ENCODE measurements at regions not wholly inside any gene's neighbourhood (a gene's known extent, or its start where the extent isn't known, plus 50 kb on each side); places are given as distances from the start of the nearest gene placed in this dataset.

DNA sequence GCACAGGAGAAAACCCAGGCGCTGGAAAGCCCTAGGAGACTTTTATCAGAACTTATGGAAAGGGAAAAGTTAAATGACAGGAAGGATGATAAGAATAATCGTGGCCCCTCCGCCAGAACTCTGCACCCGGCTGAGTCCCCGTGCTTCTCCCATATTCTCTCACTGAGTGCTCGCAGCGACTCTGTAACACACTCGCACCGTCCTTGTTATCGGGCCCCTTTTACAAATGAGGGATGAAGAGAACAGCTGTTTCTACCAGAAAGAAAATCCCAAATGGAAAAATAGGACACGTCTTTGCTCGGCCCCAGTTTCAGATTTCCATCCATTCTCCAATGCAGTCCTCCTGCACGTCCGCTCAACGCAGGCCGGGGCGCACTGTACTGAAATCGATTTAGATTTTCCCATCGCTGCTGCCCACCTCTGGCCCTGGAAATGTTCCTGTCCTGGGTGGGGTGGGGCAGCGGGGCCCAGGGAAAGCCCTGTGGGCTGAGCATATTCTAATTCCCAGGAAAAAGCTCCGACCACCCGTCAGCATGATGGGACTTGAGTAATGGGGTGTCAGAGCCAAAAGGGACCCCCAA is 66.4 kb downstream of the KCNF1 start:
- peak; percentile 36 for DNase-seq
- Histone ChIP-seq H3K27me3 (no peaks in the 10 kb centered on the region), H3K9me3 (no peaks in the 10 kb centered on the region), H3K4me3 (ENCODE audit: low read depth, low read length) (peak overlapping the region; percentile 34), H3K36me3 (no peaks in the 10 kb centered on the region), H3K4me1 (peaks cover 14% of the 10 kb centered on the region)
- TF ChIP-seq CTCF (IDR thresholded peaks at IDR 0.05; ENCODE audit: low read depth, low read length), result no peak

DNA sequence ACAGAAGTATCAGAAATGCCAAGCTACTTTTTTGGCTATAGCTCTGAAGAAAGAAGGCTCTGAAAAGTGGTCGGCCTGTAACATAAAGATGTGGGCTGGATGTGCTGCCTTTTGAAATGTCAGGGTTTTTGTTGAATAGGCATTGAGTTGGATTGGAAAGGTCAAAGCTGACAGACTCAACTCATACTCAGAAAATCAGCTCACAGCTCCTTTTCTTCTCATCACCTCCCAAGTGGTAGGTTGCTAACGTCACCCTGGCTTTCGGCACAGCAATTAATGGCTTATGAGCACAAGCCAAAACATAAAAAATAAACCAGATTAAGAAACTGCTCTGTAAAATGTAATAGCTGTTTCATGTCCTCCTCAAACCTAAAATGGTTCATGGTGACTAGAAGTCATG is 68.3 kb downstream of the KCNF1 start:
- Histone ChIP-seq H3K4me3 (ENCODE audit: low read depth, low read length) (no peak overlapping the region), H3K4me1 (peaks cover 14% of the 10 kb centered on the region), H3K9me3 (no peaks in the 10 kb centered on the region), H3K27me3 (no peaks in the 10 kb centered on the region), H3K36me3 (no peaks in the 10 kb centered on the region)
- no peak for DNase-seq
- TF ChIP-seq CTCF (IDR thresholded peaks at IDR 0.05; ENCODE audit: low read depth, low read length), result no peak

DNA sequence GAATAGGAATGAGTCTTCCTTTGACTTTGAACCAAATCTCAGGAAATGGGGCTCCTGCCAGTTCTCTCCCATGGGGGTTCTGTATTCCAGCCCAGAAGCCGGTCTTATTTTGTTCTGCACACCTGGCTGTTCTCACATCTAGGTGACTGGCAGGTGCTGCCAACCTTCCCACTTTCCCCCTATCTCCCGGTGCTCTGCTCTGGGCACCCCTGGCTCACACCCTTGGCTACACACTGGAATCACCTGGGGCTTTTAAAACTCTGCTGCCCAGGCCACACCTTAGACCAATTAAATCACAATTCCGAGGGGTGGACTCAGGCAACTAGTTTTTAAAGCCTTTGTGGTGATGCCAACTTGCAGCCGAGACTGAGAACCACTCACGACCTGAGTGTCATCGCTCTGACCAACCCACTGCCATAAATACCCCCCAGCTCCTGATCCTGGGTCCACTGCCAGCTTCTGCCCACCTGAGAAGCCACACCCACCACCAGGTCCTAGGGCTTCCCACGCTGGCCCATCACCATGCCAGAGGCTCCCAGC is 69.2 kb downstream of the KCNF1 start:
- Histone ChIP-seq H3K27me3 (no peaks in the 10 kb centered on the region), H3K4me3 (ENCODE audit: low read depth, low read length) (no peak overlapping the region), H3K9me3 (no peaks in the 10 kb centered on the region), H3K4me1 (peaks cover 14% of the 10 kb centered on the region), H3K36me3 (no peaks in the 10 kb centered on the region)
- no peak for DNase-seq
- no peak for TF ChIP-seq CTCF (IDR thresholded peaks at IDR 0.05; ENCODE audit: low read depth, low read length)

DNA sequence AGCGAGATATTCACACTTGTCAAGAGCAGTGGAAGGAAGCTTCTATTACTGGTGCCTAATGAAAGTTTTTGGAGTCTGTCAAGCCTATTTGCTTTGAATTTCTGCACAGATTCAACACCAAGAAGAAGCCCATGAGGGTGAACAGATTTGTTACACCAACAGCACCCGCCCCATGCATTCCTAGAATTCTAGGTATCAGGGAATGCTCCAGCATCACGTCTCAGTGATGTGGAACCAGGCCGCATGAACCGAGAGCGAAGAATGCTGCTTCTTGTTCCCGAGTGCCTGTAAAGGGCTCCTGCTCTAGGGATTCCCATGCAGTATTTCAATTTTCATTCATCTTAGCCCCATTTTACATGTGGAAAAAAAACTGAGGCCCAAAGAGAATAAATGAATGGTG is 69.7 kb downstream of the KCNF1 start:
- H3K4me3 ChIP-seq (ENCODE audit: low read depth, low read length), result no peak overlapping the region
- H3K27me3 ChIP-seq, result no peaks in the 10 kb centered on the region
- H3K36me3 ChIP-seq, result no peaks in the 10 kb centered on the region
- no peak for TF ChIP-seq CTCF (IDR thresholded peaks at IDR 0.05; ENCODE audit: low read depth, low read length)
- H3K4me1 ChIP-seq, result peaks cover 14% of the 10 kb centered on the region
- H3K9me3 ChIP-seq, result no peaks in the 10 kb centered on the region
- no peak for DNase-seq

DNA sequence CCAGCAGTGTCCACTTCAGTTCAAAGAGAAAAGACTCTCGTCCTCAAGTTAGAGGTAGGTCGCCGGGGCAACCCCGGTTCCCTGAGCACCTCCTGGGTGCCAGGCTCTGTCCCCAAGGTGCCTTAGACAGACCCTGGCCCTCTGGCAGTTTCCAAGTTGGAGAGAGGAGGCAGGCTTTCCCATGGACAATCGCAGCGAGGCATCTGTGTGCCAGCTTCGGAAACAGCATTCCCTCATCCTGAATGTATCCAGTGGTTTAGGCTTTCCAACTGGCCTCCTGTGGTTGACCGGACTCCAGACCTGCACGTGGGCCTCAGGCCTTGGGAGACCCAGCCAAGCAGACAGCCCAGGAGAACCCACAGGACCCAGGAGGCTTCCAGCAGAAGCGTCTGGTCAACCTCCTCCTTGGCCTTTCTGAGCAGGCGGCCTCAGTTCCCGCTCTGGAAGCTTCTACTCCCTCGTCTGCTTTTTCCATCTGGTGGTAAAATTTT is 70.3 kb downstream of the KCNF1 start:
- no peak for TF ChIP-seq CTCF (IDR thresholded peaks at IDR 0.05; ENCODE audit: low read depth, low read length)
- Histone ChIP-seq H3K27me3 (no peaks in the 10 kb centered on the region), H3K4me1 (peaks cover 11% of the 10 kb centered on the region), H3K4me3 (ENCODE audit: low read depth, low read length) (no peak overlapping the region), H3K36me3 (no peaks in the 10 kb centered on the region), H3K9me3 (no peaks in the 10 kb centered on the region)
- DNase-seq, result no peak

GRCh38 chr2:10982931-10983701 is 71.4 kb downstream of the KCNF1 start:
- no peaks in the 10 kb centered on the region for H3K9me3 ChIP-seq
- TF ChIP-seq CTCF (IDR thresholded peaks at IDR 0.05; ENCODE audit: low read depth, low read length), result no peak
- no peak overlapping the region for H3K4me3 ChIP-seq (ENCODE audit: low read depth, low read length)
- no peaks in the 10 kb centered on the region for H3K36me3 ChIP-seq
- peaks cover 3% of the 10 kb centered on the region for H3K4me1 ChIP-seq
- H3K27me3 ChIP-seq, result no peaks in the 10 kb centered on the region
- no peak for DNase-seq
